MM.1S (cell line): ENCODE measurements at regions not wholly inside any gene's neighbourhood (a gene's known extent, or its start where the extent isn't known, plus 50 kb on each side); places are given as distances from the start of the nearest gene placed in this dataset.

Experiments used
- DNase-seq: peaks from one replicate; pipeline ENCODE4 v3.0.0-alpha.2; 2015
- H2AFZ ChIP-seq: fragments of 300-600 bp; sonication (generic); 2 replicates; pipeline ENCODE4 v1.6.0; 2016; ENCODE audit warnings: antibody characterized with exemption, low read length
- H3F3A ChIP-seq: fragments of 300-600 bp; sonication (generic); 2 replicates; pipeline ENCODE4 v1.6.1; 2016; ENCODE audit warnings: mild to moderate bottlenecking, antibody characterized with exemption, low read length, moderate library complexity, mixed read lengths; ENCODE audit not compliant: insufficient read depth
- H3K27ac ChIP-seq: fragments of 300-600 bp; sonication (generic); 2 replicates; pipeline ENCODE4 v1.5.1; 2016; ENCODE audit warnings: mild to moderate bottlenecking, low read length
- H3K27me3 ChIP-seq: fragments of 300-600 bp; sonication (generic); replicated peaks from 2 replicates; pipeline ENCODE4 v1.6.0; 2016; ENCODE audit warnings: low read length; ENCODE audit not compliant: insufficient read depth
- H3K36me3 ChIP-seq: fragments of 300-600 bp; sonication (generic); replicated peaks from 2 replicates; pipeline ENCODE4 v1.6.1; 2016; ENCODE audit warnings: mild to moderate bottlenecking, low read length, mixed read lengths; ENCODE audit not compliant: insufficient read depth
- H3K4me1 ChIP-seq: fragments of 300-600 bp; sonication (generic); 2 replicates; pipeline ENCODE4 v1.6.1; 2016; ENCODE audit warnings: low read length, mixed read lengths
- H3K4me2 ChIP-seq: fragments of 300-600 bp; sonication (generic); 2 replicates; pipeline ENCODE4 v1.6.0; 2016; ENCODE audit warnings: low read depth, low read length
- H3K4me3 ChIP-seq: fragments of 300-600 bp; sonication (generic); 2 replicates; pipeline ENCODE4 v1.5.1; 2016; ENCODE audit warnings: low read length, mixed read lengths
- H3K79me2 ChIP-seq: fragments of 300-600 bp; sonication (generic); 2 replicates; pipeline ENCODE4 v1.6.1; 2016; ENCODE audit warnings: mixed run types, low read length, mixed read lengths
- H3K9ac ChIP-seq: fragments of 300-600 bp; sonication (generic); 2 replicates; pipeline ENCODE4 v1.6.1; 2016; ENCODE audit warnings: low read length, mixed read lengths
- H3K9me2 ChIP-seq: fragments of 300-600 bp; sonication (generic); replicated peaks from 2 replicates; pipeline ENCODE4 v1.6.1; 2016; ENCODE audit warnings: mild to moderate bottlenecking, low read length, mixed read lengths; ENCODE audit not compliant: insufficient read depth
- H3K9me3 ChIP-seq: fragments of 300-600 bp; sonication (generic); replicated peaks from 2 replicates; pipeline ENCODE4 v1.6.1; 2016; ENCODE audit warnings: mild to moderate bottlenecking, low read length, mixed read lengths; ENCODE audit not compliant: insufficient read depth
- H4K20me1 ChIP-seq: fragments of 300-600 bp; sonication (generic); 2 replicates; pipeline ENCODE4 v1.6.1; 2016; ENCODE audit warnings: mild to moderate bottlenecking, low read length, moderate library complexity, mixed read lengths; ENCODE audit not compliant: insufficient read depth
- EZH2 ChIP-seq: fragments of 300-600 bp; sonication (generic); optimal IDR thresholded peaks from 2 replicates; pipeline ENCODE3; 2017; ENCODE audit warnings: low read depth, mild to moderate bottlenecking, antibody characterized with exemption, low read length, mixed read lengths
- EZH2phosphoT487 ChIP-seq: fragments of 300-600 bp; sonication (generic); IDR thresholded peaks from 2 replicates; pipeline ENCODE4 v1.6.1; 2018; ENCODE audit warnings: antibody characterized with exemption, low read length
- TF ChIP-seq, protein P1 (sequence below): fragments of 300-600 bp; sonication (generic); IDR thresholded peaks from 2 replicates; pipeline ENCODE4 v1.5.1; 2016; ENCODE audit warnings: antibody characterized with exemption, low read length, mixed read lengths

DNA sequence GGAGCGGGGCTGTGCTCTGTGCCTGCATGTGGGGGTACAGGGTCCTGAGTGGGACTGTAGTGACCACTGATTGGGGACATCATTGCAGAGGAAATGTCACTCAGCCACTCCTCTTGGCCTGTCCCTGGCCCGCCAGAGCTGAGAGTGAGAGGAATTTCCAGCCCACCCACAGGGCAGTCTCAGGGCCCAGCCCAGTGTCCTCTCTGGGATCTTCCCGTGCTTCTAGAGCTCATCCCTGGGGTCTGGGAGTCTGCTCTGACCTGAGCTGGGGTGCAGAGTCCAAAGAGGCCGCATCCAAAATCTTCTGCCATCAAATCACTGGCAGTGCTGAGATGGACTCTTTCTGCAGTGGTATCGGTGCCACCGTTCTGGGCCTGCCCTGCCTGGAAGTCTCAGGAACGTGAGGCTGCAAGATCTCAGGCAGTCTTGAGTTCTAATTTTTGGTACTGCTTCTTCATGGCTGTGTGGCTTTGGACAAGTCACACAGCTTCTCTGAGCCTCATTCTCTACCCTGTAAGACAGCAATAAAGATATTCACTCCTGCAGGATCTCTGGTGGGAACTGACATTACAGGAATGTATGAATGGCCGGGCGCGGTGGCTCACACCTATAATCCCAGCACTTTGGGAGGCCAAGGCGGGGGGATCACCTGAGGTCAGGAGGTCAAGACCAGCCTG lies 100.8 kb upstream of the TARDBP start:
- peaks cover 99% of the 10 kb centered on the region for H3K27me3 ChIP-seq
- no peak for TF ChIP-seq EZH2
- TF ChIP-seq, protein P1, sequence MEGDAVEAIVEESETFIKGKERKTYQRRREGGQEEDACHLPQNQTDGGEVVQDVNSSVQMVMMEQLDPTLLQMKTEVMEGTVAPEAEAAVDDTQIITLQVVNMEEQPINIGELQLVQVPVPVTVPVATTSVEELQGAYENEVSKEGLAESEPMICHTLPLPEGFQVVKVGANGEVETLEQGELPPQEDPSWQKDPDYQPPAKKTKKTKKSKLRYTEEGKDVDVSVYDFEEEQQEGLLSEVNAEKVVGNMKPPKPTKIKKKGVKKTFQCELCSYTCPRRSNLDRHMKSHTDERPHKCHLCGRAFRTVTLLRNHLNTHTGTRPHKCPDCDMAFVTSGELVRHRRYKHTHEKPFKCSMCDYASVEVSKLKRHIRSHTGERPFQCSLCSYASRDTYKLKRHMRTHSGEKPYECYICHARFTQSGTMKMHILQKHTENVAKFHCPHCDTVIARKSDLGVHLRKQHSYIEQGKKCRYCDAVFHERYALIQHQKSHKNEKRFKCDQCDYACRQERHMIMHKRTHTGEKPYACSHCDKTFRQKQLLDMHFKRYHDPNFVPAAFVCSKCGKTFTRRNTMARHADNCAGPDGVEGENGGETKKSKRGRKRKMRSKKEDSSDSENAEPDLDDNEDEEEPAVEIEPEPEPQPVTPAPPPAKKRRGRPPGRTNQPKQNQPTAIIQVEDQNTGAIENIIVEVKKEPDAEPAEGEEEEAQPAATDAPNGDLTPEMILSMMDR = no peak
- TF ChIP-seq EZH2phosphoT487 = no peak
- H3K9me3 ChIP-seq = no peaks in the 10 kb centered on the region
- no peaks in the 10 kb centered on the region for H3F3A ChIP-seq
- H3K27ac ChIP-seq = no peak overlapping the region
- no peak overlapping the region for H3K4me2 ChIP-seq
- no peak overlapping the region for H2AFZ ChIP-seq
- no peaks in the 10 kb centered on the region for H3K36me3 ChIP-seq
- no peaks in the 10 kb centered on the region for H3K9me2 ChIP-seq
- no peak overlapping the region for H3K4me3 ChIP-seq
- DNase-seq = no peak
- H4K20me1 ChIP-seq = no peaks in the 10 kb centered on the region
- H3K79me2 ChIP-seq = no peaks in the 10 kb centered on the region
- H3K4me1 ChIP-seq = no peaks in the 10 kb centered on the region
- H3K9ac ChIP-seq = no peak overlapping the region

DNA sequence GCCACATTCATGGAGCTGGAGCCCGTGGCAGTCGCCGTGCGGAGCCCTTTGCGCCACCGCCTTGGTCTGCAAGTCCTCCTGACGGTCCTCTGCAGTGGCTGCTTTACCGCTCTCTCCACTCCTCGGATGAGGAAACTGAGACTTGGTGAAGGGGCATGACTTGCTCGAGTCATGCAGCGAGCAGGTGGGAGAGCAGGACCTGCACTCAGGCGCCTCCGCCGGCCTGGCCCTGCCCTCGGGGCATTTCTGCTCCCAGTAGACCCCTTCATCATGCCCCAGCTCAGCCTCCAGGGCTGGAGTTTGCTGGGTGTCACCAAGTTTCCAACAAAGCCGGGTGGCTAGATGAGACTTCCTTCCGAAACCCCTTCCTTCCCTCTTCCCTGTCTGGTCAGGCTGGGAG lies 100.0 kb upstream of the TARDBP start:
- Histone ChIP-seq H3K4me2 (no peak overlapping the region), H3K36me3 (no peaks in the 10 kb centered on the region), H3K27me3 (peaks cover 99% of the 10 kb centered on the region), H3K79me2 (no peaks in the 10 kb centered on the region), H3K9ac (no peak overlapping the region), H3K9me3 (no peaks in the 10 kb centered on the region), H4K20me1 (no peaks in the 10 kb centered on the region), H2AFZ (no peak overlapping the region), H3K9me2 (no peaks in the 10 kb centered on the region), H3K4me1 (no peaks in the 10 kb centered on the region), H3F3A (no peaks in the 10 kb centered on the region), H3K4me3 (no peak overlapping the region), H3K27ac (no peak overlapping the region)
- TF ChIP-seq EZH2phosphoT487 (no peak), EZH2 (no peak)
- TF ChIP-seq, protein P1 = no peak
- DNase-seq = no peak

DNA sequence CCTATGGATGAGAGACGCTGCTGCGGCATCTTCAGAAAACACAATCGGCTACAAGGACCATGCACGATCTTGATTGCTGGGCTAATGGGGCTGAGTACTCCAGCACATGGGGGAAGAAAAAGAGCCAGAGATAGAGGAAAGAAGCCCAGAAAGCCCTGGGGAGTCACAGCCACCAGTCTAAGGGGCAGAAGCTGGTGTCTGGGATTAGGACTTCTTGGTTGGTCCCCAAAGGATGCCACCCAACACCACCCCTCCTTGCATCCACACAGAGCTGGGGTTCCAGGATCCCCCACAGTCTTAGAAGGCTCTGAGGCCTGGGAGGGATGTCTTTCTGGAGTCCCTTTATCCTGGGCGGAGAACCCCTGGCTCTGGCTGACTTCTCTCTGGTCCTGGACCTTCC lies 98.4 kb upstream of the TARDBP start:
- Histone ChIP-seq H3K9ac (no peak overlapping the region), H3F3A (no peaks in the 10 kb centered on the region), H3K9me3 (no peaks in the 10 kb centered on the region), H3K4me3 (no peak overlapping the region), H3K4me1 (no peaks in the 10 kb centered on the region), H3K27me3 (peaks cover 96% of the 10 kb centered on the region), H3K79me2 (no peaks in the 10 kb centered on the region), H2AFZ (no peak overlapping the region), H4K20me1 (no peaks in the 10 kb centered on the region), H3K4me2 (no peak overlapping the region), H3K27ac (no peak overlapping the region), H3K36me3 (no peaks in the 10 kb centered on the region), H3K9me2 (no peaks in the 10 kb centered on the region)
- TF ChIP-seq EZH2phosphoT487 (no peak), EZH2 (no peak)
- TF ChIP-seq, protein P1 = no peak
- no peak for DNase-seq
